ENCODE measurements at regions not wholly inside any gene's neighbourhood (a gene's known extent, or its start where the extent isn't known, plus 50 kb on each side); places are given as distances from the start of the nearest gene placed in this dataset.

DNA sequence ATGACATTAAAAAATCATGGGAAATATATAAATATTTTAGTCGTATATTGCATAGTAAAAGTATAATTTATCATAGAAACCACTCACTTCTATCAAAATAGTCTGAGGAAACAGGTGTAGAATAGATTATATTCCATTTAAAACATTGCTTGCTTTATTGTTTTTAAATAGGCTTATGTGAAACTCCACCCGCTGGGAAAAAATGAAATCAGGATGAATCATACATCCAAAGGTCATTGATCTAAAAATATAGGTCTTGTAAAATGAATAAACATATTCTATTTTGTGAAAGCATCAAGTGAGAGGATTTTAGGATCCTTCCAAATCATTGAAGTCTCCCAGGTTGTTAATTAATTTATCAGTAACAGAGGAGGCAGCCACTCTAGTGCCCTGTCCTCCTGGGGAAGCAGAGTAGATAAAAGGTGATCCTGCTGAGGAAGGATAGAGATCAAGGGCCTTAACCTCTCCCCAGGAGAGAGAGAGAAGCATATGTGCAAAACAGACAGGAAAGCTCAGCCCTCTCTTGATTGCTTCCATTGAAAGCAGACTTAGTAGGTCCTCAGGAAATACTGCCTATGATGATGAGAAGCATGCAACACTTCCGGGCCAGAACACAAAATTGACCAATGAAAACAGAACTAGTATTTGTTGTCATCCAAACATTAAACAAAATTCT, 96.8 kb upstream of the MAP9 start:
- H3K27me3 ChIP-seq: no peaks in the 10 kb centered on the region
- H3K4me3 ChIP-seq: no peak overlapping the region
- 36% methylated on average over 3 of the region's 3 CpGs for WGBS (ENCODE audit: insufficient coverage, low coverage, low lambda C conversion rate, missing lambda C conversion rate)
- ATAC-seq (no peak), DNase-seq (no peak)
- no peaks in the 10 kb centered on the region for H3K9me3 ChIP-seq
- H3K4me1 ChIP-seq: no peaks in the 10 kb centered on the region
- TF ChIP-seq POLR2A (IDR thresholded peaks at IDR 0.05): no peak
- TF ChIP-seq, protein P1, sequence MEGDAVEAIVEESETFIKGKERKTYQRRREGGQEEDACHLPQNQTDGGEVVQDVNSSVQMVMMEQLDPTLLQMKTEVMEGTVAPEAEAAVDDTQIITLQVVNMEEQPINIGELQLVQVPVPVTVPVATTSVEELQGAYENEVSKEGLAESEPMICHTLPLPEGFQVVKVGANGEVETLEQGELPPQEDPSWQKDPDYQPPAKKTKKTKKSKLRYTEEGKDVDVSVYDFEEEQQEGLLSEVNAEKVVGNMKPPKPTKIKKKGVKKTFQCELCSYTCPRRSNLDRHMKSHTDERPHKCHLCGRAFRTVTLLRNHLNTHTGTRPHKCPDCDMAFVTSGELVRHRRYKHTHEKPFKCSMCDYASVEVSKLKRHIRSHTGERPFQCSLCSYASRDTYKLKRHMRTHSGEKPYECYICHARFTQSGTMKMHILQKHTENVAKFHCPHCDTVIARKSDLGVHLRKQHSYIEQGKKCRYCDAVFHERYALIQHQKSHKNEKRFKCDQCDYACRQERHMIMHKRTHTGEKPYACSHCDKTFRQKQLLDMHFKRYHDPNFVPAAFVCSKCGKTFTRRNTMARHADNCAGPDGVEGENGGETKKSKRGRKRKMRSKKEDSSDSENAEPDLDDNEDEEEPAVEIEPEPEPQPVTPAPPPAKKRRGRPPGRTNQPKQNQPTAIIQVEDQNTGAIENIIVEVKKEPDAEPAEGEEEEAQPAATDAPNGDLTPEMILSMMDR (IDR thresholded peaks at IDR 0.05): no peak
- no peaks in the 10 kb centered on the region for H3K36me3 ChIP-seq
- H3K27ac ChIP-seq: no peak overlapping the region
- intact Hi-C loops (cut with DNase I): no loop called here

DNA sequence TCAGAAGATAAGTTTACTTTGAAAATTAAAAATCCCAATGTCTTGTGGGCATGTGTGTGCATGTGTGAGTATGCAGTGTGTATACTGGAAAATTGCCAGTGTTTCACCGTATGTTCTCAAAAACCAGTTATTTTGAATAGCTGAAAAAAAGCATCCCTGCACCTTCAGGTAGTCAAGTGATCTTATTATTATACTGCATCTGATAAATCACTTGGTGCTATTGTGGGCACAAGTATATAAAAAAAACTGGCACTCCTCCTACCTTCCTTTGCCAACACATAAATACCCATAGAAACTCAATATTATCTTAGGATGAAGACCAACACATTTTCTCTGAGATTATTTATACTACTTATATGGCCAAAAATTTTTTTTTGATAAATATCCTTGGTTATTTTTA, 91.5 kb upstream of the MAP9 start:
- intact Hi-C loops (cut with DNase I): no loop called here
- H3K4me3 ChIP-seq: no peak overlapping the region
- H3K27ac ChIP-seq: no peak overlapping the region
- no peak for DNase-seq
- no peaks in the 10 kb centered on the region for H3K27me3 ChIP-seq
- H3K9me3 ChIP-seq: no peaks in the 10 kb centered on the region
- H3K4me1 ChIP-seq: no peaks in the 10 kb centered on the region
- ATAC-seq: no peak
- H3K36me3 ChIP-seq: no peaks in the 10 kb centered on the region
- TF ChIP-seq, protein P1 (IDR thresholded peaks at IDR 0.05): no peak
- TF ChIP-seq POLR2A (IDR thresholded peaks at IDR 0.05): no peak
- WGBS (ENCODE audit: insufficient coverage, low coverage, low lambda C conversion rate, missing lambda C conversion rate): 91% methylated on average over 1 of the region's 1 CpG

DNA sequence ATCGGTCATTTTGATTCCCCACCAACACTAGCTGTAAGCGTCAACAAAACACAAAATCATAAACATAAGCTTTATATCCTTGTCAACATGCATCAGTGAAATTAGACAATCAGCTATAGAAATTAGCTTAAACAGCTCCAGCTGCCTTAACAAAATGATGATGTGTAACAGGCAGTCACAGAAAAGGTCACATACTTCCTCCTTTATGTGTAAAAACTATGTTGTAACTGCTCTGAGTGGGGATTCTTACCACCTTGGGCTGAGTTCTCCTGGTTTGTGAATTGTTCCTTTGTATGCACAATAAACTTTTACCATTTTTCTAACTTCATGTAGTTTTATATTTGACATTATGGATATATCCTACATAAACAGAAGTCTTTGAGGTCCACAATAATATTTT, 73.9 kb upstream of the MAP9 start:
- Histone ChIP-seq H3K4me3 (no peak overlapping the region), H3K27me3 (no peaks in the 10 kb centered on the region), H3K27ac (no peak overlapping the region), H3K4me1 (no peaks in the 10 kb centered on the region), H3K36me3 (no peaks in the 10 kb centered on the region), H3K9me3 (no peaks in the 10 kb centered on the region)
- intact Hi-C loops (cut with DNase I): no loop called here
- no peak for DNase-seq
- ATAC-seq: no peak
- TF ChIP-seq, protein P1 (IDR thresholded peaks at IDR 0.05): no peak
- no peak for TF ChIP-seq POLR2A (IDR thresholded peaks at IDR 0.05)
- 91% methylated on average over 2 of the region's 2 CpGs for WGBS (ENCODE audit: insufficient coverage, low coverage, low lambda C conversion rate, missing lambda C conversion rate)

DNA sequence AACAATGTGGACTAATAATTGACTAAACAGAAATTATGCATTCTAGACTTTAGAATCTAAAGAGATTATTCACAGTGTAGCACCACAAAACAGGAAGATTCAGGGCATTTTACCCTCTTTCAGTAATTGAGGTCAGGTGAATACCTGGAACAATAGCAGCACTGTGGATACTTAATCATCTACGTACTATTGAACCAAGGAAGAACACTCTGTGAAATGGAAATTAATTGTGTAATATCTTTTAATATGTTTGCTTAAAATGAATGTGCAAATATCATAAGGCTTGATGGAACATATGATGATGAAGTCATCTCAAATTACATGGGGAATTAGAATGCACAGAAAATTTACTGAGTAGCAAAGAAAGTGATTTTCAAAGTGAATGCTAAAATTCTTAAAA, 68.5 kb upstream of the MAP9 start:
- ATAC-seq: no peak
- DNase-seq: no peak
- Histone ChIP-seq H3K36me3 (no peaks in the 10 kb centered on the region), H3K9me3 (no peaks in the 10 kb centered on the region), H3K27ac (no peak overlapping the region), H3K27me3 (no peaks in the 10 kb centered on the region), H3K4me3 (no peak overlapping the region), H3K4me1 (no peaks in the 10 kb centered on the region)
- intact Hi-C loops (cut with DNase I): no loop called here
- WGBS (ENCODE audit: insufficient coverage, low coverage, low lambda C conversion rate, missing lambda C conversion rate): 62% methylated on average over 1 of the region's 1 CpG
- TF ChIP-seq, protein P1 (IDR thresholded peaks at IDR 0.05): no peak
- TF ChIP-seq POLR2A (IDR thresholded peaks at IDR 0.05): no peak

DNA sequence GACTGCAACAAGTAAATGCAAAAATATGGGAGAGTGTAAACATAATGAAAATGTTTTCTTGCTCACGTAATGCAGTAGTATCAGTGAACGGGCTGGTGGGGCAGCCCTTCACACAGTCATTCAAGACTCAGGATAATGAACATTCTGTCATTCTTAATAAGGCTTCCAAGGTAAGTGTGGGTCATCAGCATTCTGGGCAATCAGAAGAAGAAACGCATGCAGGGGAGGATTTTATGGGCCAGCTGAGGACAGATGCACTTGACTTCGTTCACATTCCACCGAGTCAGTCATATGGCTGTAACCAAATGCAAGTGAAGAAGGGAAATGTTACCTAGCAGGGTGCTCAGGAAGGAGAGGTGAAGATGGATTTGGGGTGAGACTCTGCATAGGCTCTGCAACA, 68.0 kb upstream of the MAP9 start:
- 77% methylated on average over 4 of the region's 5 CpGs for WGBS (ENCODE audit: insufficient coverage, low coverage, low lambda C conversion rate, missing lambda C conversion rate)
- H3K27ac ChIP-seq: no peak overlapping the region
- no peaks in the 10 kb centered on the region for H3K9me3 ChIP-seq
- intact Hi-C loops (cut with DNase I): no loop called here
- DNase-seq: no peak
- H3K36me3 ChIP-seq: no peaks in the 10 kb centered on the region
- H3K4me3 ChIP-seq: no peak overlapping the region
- no peak for ATAC-seq
- no peaks in the 10 kb centered on the region for H3K4me1 ChIP-seq
- no peaks in the 10 kb centered on the region for H3K27me3 ChIP-seq
- TF ChIP-seq, protein P1 (IDR thresholded peaks at IDR 0.05): no peak
- no peak for TF ChIP-seq POLR2A (IDR thresholded peaks at IDR 0.05)
